HepG2 (cell line): ENCODE measurements at regions not wholly inside any gene's neighbourhood (a gene's known extent, or its start where the extent isn't known, plus 50 kb on each side); places are given as distances from the start of the nearest gene placed in this dataset.

Experiments
- ATAC-seq: fragments of 200-7000 bp; cut with Tn5 transposase; 3 replicates; pipeline ENCODE4 v1.9.1; 2020; ENCODE audit warnings: mild to moderate bottlenecking, moderate library complexity
- BruUV-seq: library from RNA; stranded (reverse); fragments of 400-500 nt; replicated peaks from 2 replicates; lab custom pipeline; 2021; lab: Mats Ljungman, UMichigan
- CTCF ChIA-PET: fragments of 300-600 bp; formaldehyde crosslinking; extraction: SDS; loops from one replicate; lab custom pipeline; 2021; ENCODE audit warnings: low total read pairs, inconsistent platforms, low intra/inter-chr PET ratio; lab: Yijun Ruan, JAX
- POLR2A ChIA-PET: fragments of 350-600 bp; sonication (Branson Sonifier 250); formaldehyde crosslinking; loops from one replicate; lab custom pipeline; 2020; ENCODE audit warnings: antibody characterized with exemption, inconsistent platforms; lab: Yijun Ruan, JAX
- DNase-seq: peaks from one replicate; pipeline ENCODE4 v3.0.0-alpha.2; 2015; ENCODE audit warnings: low spot score
- FAIRE-seq: peaks from 3 replicates; lab custom pipeline; 2011; peaks lifted over from hg19 to GRCh38; lab: Jason Lieb, UNC
- H2AFZ ChIP-seq: one replicate; pipeline ENCODE4 v1.6.1; 2011; ENCODE audit warnings: low read length, inconsistent platforms
- H3K27ac ChIP-seq: fragments of 300-600 bp; 3 replicates; pipeline ENCODE4 v1.8.0; 2011; ENCODE audit warnings: mixed run types, mild to moderate bottlenecking, mixed read lengths, low read length, inconsistent platforms; ENCODE audit not compliant: insufficient read depth; ENCODE audit errors: extremely low read length
- H3K27me3 ChIP-seq, 2 experiments: fragments of 200-600 bp in 1 of 2; 2 replicates in 1 of 2; 3 replicates in 1 of 2; pipeline versions ENCODE4 v1.6.0 to v1.8.0; 2011; ENCODE audit warnings: low read length in 2 of 2, mild to moderate bottlenecking in 2 of 2, moderate library complexity in 2 of 2, inconsistent platforms in 1 of 2; ENCODE audit not compliant: insufficient read depth in 2 of 2, control insufficient read depth in 1 of 2
- H3K36me3 ChIP-seq, 2 experiments: fragments of 200-600 bp in 1 of 2; replicated peaks in 1 of 2; 2 replicates in 1 of 2; 3 replicates in 1 of 2; pipeline versions ENCODE4 v1.5.1 to v1.8.0; 2011; ENCODE audit warnings: low read length in 2 of 2, inconsistent platforms in 1 of 2; ENCODE audit not compliant: insufficient read depth in 2 of 2, control insufficient read depth in 1 of 2
- H3K4me1 ChIP-seq: 2 replicates; pipeline ENCODE4 v1.5.1; 2012; ENCODE audit warnings: low read length, inconsistent platforms; ENCODE audit not compliant: insufficient read depth
- H3K4me2 ChIP-seq: 2 replicates; pipeline ENCODE4 v1.6.0; 2011; ENCODE audit warnings: low read depth, low read length, inconsistent platforms
- H3K4me3 ChIP-seq, 3 experiments: fragments of 200-600 bp in 1 of 3; sonication (generic), shearing (Covaris generic) in 1 of 3; replicated peaks in 1 of 3; 2 replicates each; pipeline ENCODE4 v1.5.1; 2011 to 2016; ENCODE audit warnings: low read length in 3 of 3, inconsistent platforms in 2 of 3, low read depth in 2 of 3, mild to moderate bottlenecking in 2 of 3, control low read depth in 1 of 3, mixed read lengths in 1 of 3; ENCODE audit not compliant: insufficient read depth in 1 of 3
- H3K79me2 ChIP-seq: one replicate; pipeline ENCODE4 v1.6.1; 2011; ENCODE audit warnings: low read length, inconsistent platforms; ENCODE audit not compliant: insufficient read depth
- H3K9ac ChIP-seq: 2 replicates; pipeline ENCODE4 v1.6.0; 2011; ENCODE audit warnings: mild to moderate bottlenecking, low read depth, low read length, inconsistent platforms; ENCODE audit not compliant: insufficient read depth
- H3K9me3 ChIP-seq: 2 replicates; pipeline ENCODE4 v1.5.1; 2012; ENCODE audit warnings: mild to moderate bottlenecking, low read length
- H4K20me1 ChIP-seq: 2 replicates; pipeline ENCODE4 v1.6.0; 2011; ENCODE audit warnings: inconsistent platforms, mild to moderate bottlenecking, low read length, moderate library complexity; ENCODE audit not compliant: insufficient read depth
- CENPX ChIP-seq: sonication (generic); formaldehyde crosslinking; IDR thresholded peaks from 2 replicates; pipeline ENCODE4 v1.9.0; 2021; ENCODE audit warnings: mild to moderate bottlenecking, missing genetic modification reagents, moderate library complexity
- ESRRA ChIP-seq: sonication (generic); formaldehyde crosslinking; IDR thresholded peaks from 2 replicates; pipeline ENCODE4 v1.5.1; 2020; ENCODE audit warnings: mild to moderate bottlenecking, low read depth, missing genetic modification reagents
- ETV6 ChIP-seq: sonication (generic); formaldehyde crosslinking; conservative IDR thresholded peaks from 2 replicates; pipeline ENCODE4 v1.4.0; 2020; ENCODE audit warnings: missing genetic modification reagents
- HOXD1 ChIP-seq: sonication (generic); formaldehyde crosslinking; IDR thresholded peaks from 2 replicates; pipeline ENCODE4 v1.5.0; 2020; ENCODE audit warnings: missing genetic modification reagents
- MED1 ChIP-seq: sonication (generic); formaldehyde crosslinking; IDR thresholded peaks from 2 replicates; pipeline ENCODE4 v1.4.0; 2020; ENCODE audit warnings: missing genetic modification reagents
- MIXL1 ChIP-seq: IDR thresholded peaks from 2 replicates; pipeline ENCODE4 v1.6.1; 2016
- MXD4 ChIP-seq: IDR thresholded peaks from 2 replicates; pipeline ENCODE4 v1.6.1; 2016; ENCODE audit warnings: mild to moderate bottlenecking, missing biosample characterization, missing genetic modification reagents
- PITX1 ChIP-seq: sonication (generic); formaldehyde crosslinking; IDR thresholded peaks from 2 replicates; pipeline ENCODE4 v1.5.1; 2020; ENCODE audit warnings: mild to moderate bottlenecking, missing genetic modification reagents
- REL ChIP-seq: sonication (generic); formaldehyde crosslinking; conservative IDR thresholded peaks from 2 replicates; pipeline ENCODE4 v1.8.0; 2022; ENCODE audit warnings: mild to moderate bottlenecking, missing genetic modification reagents, moderate library complexity
- SRSF9 ChIP-seq: fragments of 200-400 bp; formaldehyde crosslinking; IDR thresholded peaks from 2 replicates; pipeline ENCODE4 v1.6.1; 2018; ENCODE audit warnings: borderline replicate concordance, mild to moderate bottlenecking, low read depth, low read length; ENCODE audit not compliant: insufficient read depth, poor library complexity, severe bottlenecking
- ZC3H4 ChIP-seq: sonication (generic); formaldehyde crosslinking; IDR thresholded peaks from 2 replicates; pipeline ENCODE4 v1.4.0; 2020; ENCODE audit warnings: missing genetic modification reagents, borderline replicate concordance
- ZNF430 ChIP-seq: sonication (generic); formaldehyde crosslinking; IDR thresholded peaks from 2 replicates; pipeline ENCODE4 v1.9.0; 2021; ENCODE audit warnings: mild to moderate bottlenecking, missing genetic modification reagents
- ZNF577 ChIP-seq: sonication (generic); formaldehyde crosslinking; IDR thresholded peaks from 2 replicates; pipeline ENCODE4 v1.4.0; 2020; ENCODE audit warnings: mild to moderate bottlenecking, low read depth, missing genetic modification reagents, borderline replicate concordance
- ZNF7 ChIP-seq: IDR thresholded peaks from 2 replicates; pipeline ENCODE4 v1.6.1; 2016; ENCODE audit warnings: missing biosample characterization, missing genetic modification reagents
- ZNF777 ChIP-seq: sonication (generic); formaldehyde crosslinking; IDR thresholded peaks from 2 replicates; pipeline ENCODE4 v1.4.0; 2020; ENCODE audit warnings: missing genetic modification reagents
- WGBS: methylation state at CpG from one replicate; pipeline ENCODE4 v1.1.6; 2017; ENCODE audit warnings: low lambda C conversion rate; 5-methylcytosine and 5-hydroxymethylcytosine counted together
- in situ Hi-C: cut with HindIII; loops from 2 replicates; pipeline ENCODE4 v1.10.0; 2017; ENCODE audit warnings: low pct_unique_long_range_greater_than_20kb; ENCODE audit not compliant: extremely low pct_ligation_motif_present
- intact Hi-C: fragments of 100-400 bp; cut with micrococcal nuclease; formaldehyde crosslinking; loops from one replicate; pipeline ENCODE4 v1.10.0; 2022; ENCODE audit not compliant: unreplicated experiment
- TF ChIP-seq, protein P1 (sequence below): sonication (generic); formaldehyde crosslinking; conservative IDR thresholded peaks from 2 replicates; pipeline ENCODE4 v1.8.1; 2023; ENCODE audit warnings: missing genetic modification reagents
- TF ChIP-seq, protein P2 (sequence below): sonication (generic); formaldehyde crosslinking; IDR thresholded peaks from 2 replicates; pipeline ENCODE4 v1.8.0; 2023; ENCODE audit warnings: mild to moderate bottlenecking, missing genetic modification reagents
- TF ChIP-seq, protein P3 (sequence below): sonication (generic); formaldehyde crosslinking; conservative IDR thresholded peaks from 2 replicates; pipeline ENCODE4 v1.4.0; 2020; ENCODE audit warnings: mild to moderate bottlenecking, missing genetic modification reagents, moderate library complexity
- TF ChIP-seq, protein P4 (sequence below): sonication (generic); formaldehyde crosslinking; IDR thresholded peaks from 2 replicates; pipeline ENCODE4 v1.5.1; 2020; ENCODE audit warnings: mild to moderate bottlenecking, missing genetic modification reagents, borderline replicate concordance

DNA sequence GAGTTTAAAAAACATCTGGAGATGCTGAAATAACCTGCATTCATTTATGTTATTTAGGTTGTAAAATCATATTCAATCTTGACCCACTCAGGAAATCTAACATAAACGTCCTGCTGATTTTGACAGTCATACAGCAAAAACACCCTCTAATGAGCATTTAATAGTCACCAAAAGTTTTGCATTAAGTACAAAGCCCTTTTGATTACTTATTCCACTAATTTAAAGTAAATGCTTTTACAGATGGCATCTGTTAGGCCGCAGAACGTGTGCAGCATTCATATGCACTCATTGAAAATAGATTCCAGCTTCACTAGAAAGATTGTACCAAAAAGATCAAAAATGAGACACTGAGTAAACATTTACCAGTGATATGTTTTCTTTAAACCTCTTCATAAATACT, 1295.1 kb downstream of the EFNB2 start (continued):
- no peak for TF ChIP-seq SRSF9
- TF ChIP-seq MIXL1 (CRISPR knock-in tag) = no peak
- TF ChIP-seq, protein P1, sequence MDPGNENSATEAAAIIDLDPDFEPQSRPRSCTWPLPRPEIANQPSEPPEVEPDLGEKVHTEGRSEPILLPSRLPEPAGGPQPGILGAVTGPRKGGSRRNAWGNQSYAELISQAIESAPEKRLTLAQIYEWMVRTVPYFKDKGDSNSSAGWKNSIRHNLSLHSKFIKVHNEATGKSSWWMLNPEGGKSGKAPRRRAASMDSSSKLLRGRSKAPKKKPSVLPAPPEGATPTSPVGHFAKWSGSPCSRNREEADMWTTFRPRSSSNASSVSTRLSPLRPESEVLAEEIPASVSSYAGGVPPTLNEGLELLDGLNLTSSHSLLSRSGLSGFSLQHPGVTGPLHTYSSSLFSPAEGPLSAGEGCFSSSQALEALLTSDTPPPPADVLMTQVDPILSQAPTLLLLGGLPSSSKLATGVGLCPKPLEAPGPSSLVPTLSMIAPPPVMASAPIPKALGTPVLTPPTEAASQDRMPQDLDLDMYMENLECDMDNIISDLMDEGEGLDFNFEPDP (CRISPR knock-in tag) = no peak

DNA sequence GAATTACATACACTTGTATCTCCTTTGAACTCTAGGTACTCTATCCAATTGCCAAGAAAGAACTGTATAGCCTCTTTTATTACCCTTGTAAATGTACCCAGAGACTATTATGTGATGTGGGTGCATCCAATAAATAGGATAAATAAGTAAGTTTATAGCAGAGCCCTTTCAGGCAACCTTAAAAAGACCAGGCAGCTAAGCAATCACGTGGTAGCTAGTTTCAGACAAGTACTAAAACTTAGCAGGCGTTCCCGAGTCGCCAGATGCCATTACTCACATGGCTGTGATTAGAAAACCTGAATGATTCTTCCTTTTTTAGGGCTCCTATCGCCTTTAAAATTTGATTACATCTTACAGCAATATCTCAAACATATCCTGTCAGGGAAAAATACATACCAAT, 1303.0 kb downstream of the EFNB2 start:
- no peaks in the 10 kb centered on the region for H3K4me1 ChIP-seq
- ChIA-PET CTCF (no interaction called here), POLR2A (no interaction called here)
- no peak overlapping the region for H3K9ac ChIP-seq
- no peak overlapping the region for H3K4me3 ChIP-seq
- no peak for FAIRE-seq
- no peaks in the 10 kb centered on the region for H3K79me2 ChIP-seq
- H2AFZ ChIP-seq = no peak overlapping the region
- no peaks in the 10 kb centered on the region for H4K20me1 ChIP-seq
- WGBS = 15% methylated on average over 5 of the region's 5 CpGs
- intact Hi-C loops = no loop called here
- H3K27ac ChIP-seq = no peak overlapping the region
- no TSS peak for BruUV-seq
- DNase-seq = no peak
- ATAC-seq = no peak
- no peaks in the 10 kb centered on the region for H3K36me3 ChIP-seq
- no peaks in the 10 kb centered on the region for H3K27me3 ChIP-seq
- H3K4me2 ChIP-seq = no peak overlapping the region
- H3K9me3 ChIP-seq = peaks cover 38% of the 10 kb centered on the region
- in situ Hi-C loops = no loop called here
- TF ChIP-seq ESRRA (CRISPR knock-in tag) (no peak), ZNF430 (CRISPR knock-in tag) (no peak), ZNF7 (no peak), CENPX (no peak), MED1 (CRISPR knock-in tag) (no peak), REL (CRISPR knock-in tag) (no peak), ETV6 (CRISPR knock-in tag) (no peak), PITX1 (CRISPR knock-in tag) (no peak), HOXD1 (CRISPR knock-in tag) (no peak), MXD4 (no peak), ZC3H4 (no peak), ZNF577 (CRISPR knock-in tag) (no peak), ZNF777 (CRISPR knock-in tag) (no peak)
- TF ChIP-seq, protein P2, sequence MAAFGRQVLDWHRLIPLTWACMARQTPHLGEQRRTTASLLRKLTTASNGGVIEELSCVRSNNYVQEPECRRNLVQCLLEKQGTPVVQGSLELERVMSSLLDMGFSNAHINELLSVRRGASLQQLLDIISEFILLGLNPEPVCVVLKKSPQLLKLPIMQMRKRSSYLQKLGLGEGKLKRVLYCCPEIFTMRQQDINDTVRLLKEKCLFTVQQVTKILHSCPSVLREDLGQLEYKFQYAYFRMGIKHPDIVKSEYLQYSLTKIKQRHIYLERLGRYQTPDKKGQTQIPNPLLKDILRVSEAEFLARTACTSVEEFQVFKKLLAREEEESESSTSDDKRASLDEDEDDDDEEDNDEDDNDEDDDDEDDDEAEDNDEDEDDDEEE (CRISPR knock-in tag) = no peak
- TF ChIP-seq, protein P3, sequence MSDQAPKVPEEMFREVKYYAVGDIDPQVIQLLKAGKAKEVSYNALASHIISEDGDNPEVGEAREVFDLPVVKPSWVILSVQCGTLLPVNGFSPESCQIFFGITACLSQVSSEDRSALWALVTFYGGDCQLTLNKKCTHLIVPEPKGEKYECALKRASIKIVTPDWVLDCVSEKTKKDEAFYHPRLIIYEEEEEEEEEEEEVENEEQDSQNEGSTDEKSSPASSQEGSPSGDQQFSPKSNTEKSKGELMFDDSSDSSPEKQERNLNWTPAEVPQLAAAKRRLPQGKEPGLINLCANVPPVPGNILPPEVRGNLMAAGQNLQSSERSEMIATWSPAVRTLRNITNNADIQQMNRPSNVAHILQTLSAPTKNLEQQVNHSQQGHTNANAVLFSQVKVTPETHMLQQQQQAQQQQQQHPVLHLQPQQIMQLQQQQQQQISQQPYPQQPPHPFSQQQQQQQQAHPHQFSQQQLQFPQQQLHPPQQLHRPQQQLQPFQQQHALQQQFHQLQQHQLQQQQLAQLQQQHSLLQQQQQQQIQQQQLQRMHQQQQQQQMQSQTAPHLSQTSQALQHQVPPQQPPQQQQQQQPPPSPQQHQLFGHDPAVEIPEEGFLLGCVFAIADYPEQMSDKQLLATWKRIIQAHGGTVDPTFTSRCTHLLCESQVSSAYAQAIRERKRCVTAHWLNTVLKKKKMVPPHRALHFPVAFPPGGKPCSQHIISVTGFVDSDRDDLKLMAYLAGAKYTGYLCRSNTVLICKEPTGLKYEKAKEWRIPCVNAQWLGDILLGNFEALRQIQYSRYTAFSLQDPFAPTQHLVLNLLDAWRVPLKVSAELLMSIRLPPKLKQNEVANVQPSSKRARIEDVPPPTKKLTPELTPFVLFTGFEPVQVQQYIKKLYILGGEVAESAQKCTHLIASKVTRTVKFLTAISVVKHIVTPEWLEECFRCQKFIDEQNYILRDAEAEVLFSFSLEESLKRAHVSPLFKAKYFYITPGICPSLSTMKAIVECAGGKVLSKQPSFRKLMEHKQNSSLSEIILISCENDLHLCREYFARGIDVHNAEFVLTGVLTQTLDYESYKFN (CRISPR knock-in tag) = no peak
- TF ChIP-seq, protein P4, sequence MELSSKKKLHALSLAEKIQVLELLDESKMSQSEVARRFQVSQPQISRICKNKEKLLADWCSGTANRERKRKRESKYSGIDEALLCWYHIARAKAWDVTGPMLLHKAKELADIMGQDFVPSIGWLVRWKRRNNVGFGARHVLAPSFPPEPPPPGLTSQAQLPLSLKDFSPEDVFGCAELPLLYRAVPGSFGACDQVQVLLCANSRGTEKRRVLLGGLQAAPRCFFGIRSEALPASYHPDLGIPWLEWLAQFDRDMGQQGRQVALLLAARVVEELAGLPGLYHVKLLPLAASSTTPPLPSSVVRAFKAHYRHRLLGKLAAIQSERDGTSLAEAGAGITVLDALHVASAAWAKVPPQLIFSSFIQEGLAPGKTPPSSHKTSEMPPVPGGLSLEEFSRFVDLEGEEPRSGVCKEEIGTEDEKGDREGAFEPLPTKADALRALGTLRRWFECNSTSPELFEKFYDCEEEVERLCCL (CRISPR knock-in tag) = no peak
